ENCODE measurements at regions not wholly inside any gene's neighbourhood (a gene's known extent, or its start where the extent isn't known, plus 50 kb on each side); places are given as distances from the start of the nearest gene placed in this dataset.

GRCh38 chr18:10009321-10010144 is 95.7 kb downstream of the VAPA start:
- DNase-seq (ENCODE audit: low read depth): no peak

- DNase-seq (ENCODE audit: low read depth): no peak
Measured at GRCh38 chr18:10010611-10011015, 96.8 kb downstream of the VAPA start.

- DNase-seq (ENCODE audit: low read depth): no peak
Measured at GRCh38 chr18:10011061-10011460, 97.2 kb downstream of the VAPA start.

- DNase-seq (ENCODE audit: low read depth): no peak
Measured at GRCh38 chr18:10011751-10012150, 97.9 kb downstream of the VAPA start.

- DNase-seq (ENCODE audit: low read depth): no peak
Measured at GRCh38 chr18:10012526-10012925, 98.7 kb downstream of the VAPA start.

- no peak for DNase-seq (ENCODE audit: low read depth)
Measured at GRCh38 chr18:10013621-10014543, 100.1 kb downstream of the VAPA start.

- no peak for DNase-seq (ENCODE audit: low read depth)
Measured at GRCh38 chr18:10015288-10015701, 101.5 kb downstream of the VAPA start.

- DNase-seq (ENCODE audit: low read depth): no peak
Measured at GRCh38 chr18:10015941-10016819, 102.4 kb downstream of the VAPA start.

- no peak for DNase-seq (ENCODE audit: low read depth)
Measured at GRCh38 chr18:10017043-10017442, 103.2 kb downstream of the VAPA start.

GRCh38 chr18:10018289-10018688 is 104.5 kb downstream of the VAPA start:
- no peak for DNase-seq (ENCODE audit: low read depth)

GRCh38 chr18:10020171-10020570 is 106.4 kb downstream of the VAPA start:
- no peak for DNase-seq (ENCODE audit: low read depth)

GRCh38 chr18:10022365-10022764 is 108.5 kb downstream of the VAPA start:
- no peak for DNase-seq (ENCODE audit: low read depth)

GRCh38 chr18:10023853-10024570 is 110.2 kb downstream of the VAPA start:
- DNase-seq (ENCODE audit: low read depth): no peak

GRCh38 chr18:10025711-10026670 is 112.2 kb downstream of the VAPA start:
- no peak for DNase-seq (ENCODE audit: low read depth)

- no peak for DNase-seq (ENCODE audit: low read depth)
Measured at GRCh38 chr18:10027031-10027430, 113.2 kb downstream of the VAPA start.

GRCh38 chr18:10027461-10027860 is 113.6 kb downstream of the VAPA start:
- DNase-seq (ENCODE audit: low read depth): no peak

- no peak for DNase-seq (ENCODE audit: low read depth)
Measured at GRCh38 chr18:10029711-10030110, 115.9 kb downstream of the VAPA start.

- DNase-seq (ENCODE audit: low read depth): no peak
Measured at GRCh38 chr18:10030816-10031541, 117.2 kb downstream of the VAPA start.

- DNase-seq (ENCODE audit: low read depth): peak; percentile 4
Measured at GRCh38 chr18:10032331-10033015, 118.7 kb downstream of the VAPA start.

Data from activated T-cell treated with anti-CD3 and anti-CD28 coated beads for 1 hour (primary cell).